ENCODE measurements at regions not wholly inside any gene's neighbourhood (a gene's known extent, or its start where the extent isn't known, plus 50 kb on each side); places are given as distances from the start of the nearest gene placed in this dataset.

GRCh38 chr10:78964952-78965633, 103.7 kb upstream of the ZMIZ1 start:
- no peak for DNase-seq (ENCODE audit: low read depth)

GRCh38 chr10:78966182-78966787, 102.5 kb upstream of the ZMIZ1 start:
- no peak for DNase-seq (ENCODE audit: low read depth)

GRCh38 chr10:78966844-78967488, 101.8 kb upstream of the ZMIZ1 start:
- no peak for DNase-seq (ENCODE audit: low read depth)

GRCh38 chr10:78968300-78968942, 100.3 kb upstream of the ZMIZ1 start:
- no peak for DNase-seq (ENCODE audit: low read depth)

DNA sequence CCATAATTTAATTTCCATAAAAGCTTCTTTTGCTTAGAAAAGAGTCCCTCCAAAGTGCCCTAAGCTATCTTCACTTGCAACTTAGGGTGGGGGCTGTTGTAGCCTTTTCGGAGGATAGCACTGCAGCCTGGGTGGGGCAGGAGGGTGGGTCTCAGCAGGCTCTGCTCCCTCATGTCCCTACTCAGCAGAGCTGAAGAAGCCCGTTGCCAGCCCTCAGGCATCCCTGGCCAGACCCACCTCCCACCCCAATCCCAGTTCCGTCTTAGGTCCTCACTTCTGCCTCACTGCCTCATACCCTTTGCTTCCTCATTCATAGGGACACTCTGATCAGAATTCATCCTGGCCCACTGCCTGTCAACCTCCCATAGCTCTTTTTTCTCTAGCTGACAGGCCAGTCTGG, 99.8 kb upstream of the ZMIZ1 start:
- no peak for DNase-seq (ENCODE audit: low read depth)

- DNase-seq (ENCODE audit: low read depth): no peak
Measured at GRCh38 chr10:78969719-78970118, 99.0 kb upstream of the ZMIZ1 start.

GRCh38 chr10:78970261-78970660, 98.5 kb upstream of the ZMIZ1 start:
- DNase-seq (ENCODE audit: low read depth): no peak

DNA sequence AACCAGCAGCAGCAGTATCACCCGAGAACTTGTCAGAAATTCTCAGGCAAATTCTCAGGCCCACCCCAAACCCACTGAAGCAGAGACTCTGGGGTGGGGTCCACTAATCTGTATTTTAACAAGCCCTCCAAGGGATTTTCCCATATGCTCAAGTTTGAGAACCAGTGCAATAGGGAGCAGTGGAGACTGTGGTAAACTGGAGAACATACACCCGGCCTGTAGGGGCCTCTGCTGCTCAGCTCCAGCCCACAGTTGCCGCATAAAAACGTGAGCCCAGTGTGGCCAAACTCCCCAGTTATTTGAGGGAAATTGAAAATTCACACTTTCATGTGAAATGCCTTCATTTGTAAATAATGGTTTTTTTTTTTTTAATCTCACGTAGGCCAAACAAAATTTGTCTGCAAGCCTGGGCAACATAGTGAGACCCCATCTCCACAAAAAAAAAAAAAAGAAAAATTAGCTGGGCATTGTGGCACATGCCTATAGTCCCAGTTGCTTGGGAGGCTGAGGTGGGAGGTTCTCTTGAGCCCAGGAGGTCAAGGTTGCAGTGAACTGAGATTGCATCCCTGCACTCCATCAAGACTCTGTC, 97.6 kb upstream of the ZMIZ1 start:
- no peak for DNase-seq (ENCODE audit: low read depth)

- no peak for DNase-seq (ENCODE audit: low read depth)
Measured at GRCh38 chr10:78972160-78972946, 96.4 kb upstream of the ZMIZ1 start.

DNA sequence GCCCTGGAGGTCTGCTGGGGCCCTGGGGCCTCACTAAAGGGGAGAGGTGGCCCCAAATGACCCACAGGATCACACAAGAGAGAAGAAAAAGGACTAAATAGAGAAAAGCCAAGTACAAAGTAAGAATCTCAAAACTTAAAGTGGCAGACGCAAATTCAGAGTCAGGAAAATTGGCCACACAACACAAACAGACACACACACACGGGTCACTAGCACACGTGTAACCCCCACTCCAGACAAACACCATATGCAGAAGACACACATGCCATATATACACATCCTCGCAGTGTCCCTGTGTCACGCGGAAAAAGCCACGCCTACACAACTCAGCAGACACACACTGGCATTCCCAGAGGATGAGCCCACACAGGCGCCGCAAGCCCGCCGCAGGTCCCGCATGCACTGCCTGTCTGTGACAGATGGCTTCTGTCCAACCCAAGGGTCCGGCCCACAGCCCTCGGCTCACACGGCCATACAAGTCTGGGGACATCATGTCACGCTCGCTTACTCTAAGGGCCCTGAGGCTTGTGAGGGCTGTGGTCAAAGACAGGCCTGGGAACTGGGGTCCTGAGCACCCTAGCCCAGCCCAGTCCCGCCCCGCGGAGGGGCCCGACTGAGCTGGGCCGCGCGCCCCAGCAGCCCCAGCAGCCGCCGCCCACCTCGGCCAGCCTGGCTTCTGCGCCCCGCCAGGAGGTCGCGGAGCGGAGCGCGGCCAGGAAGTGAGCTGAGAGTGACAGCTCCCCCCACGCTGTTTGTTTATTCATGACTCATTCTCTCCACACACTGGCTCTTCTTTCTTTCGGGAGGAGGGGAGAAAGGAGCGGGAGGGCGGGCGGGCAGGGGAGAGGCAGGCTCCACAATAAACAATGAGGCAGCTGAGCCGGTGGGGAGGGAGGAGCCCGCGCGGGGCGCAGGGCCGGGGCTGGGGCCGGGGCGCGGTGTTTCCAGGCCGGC, 95.5 kb upstream of the ZMIZ1 start:
- peak; percentile 60 for DNase-seq (ENCODE audit: low read depth)

DNA sequence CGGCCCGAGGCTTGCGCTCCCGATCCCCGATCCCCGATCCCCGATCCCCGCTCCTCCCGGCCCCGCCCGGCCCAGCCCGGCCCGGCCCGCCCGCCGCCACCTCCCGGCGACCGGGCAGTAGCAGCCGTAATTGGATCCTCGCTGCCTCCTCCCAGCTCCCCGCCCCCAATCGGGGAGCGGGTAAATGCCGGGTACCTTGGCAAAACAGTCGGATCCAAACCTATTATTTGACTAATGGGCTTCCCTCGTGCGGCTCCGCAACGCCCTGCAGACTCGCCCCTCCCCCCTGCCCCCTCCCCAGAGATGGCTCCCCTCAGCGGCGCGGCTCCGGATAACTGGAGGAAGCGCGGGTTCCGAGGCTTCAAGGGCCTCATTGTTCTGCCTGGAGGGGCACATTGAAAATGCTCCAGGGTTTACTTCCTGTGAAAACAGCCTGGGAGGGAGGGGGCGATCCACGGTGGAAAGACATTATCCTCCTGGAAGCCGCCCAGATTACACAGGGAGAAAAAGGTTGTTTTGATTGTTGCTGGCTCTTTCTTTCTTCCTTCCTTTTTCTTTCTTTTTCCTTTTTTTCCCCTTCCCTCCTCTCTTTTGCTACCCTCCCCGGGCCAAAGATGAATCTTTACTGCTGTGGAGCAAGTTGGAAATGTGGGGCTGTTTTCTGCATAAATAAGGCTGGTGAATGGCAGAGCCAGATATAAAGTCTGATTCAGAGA, 94.7 kb upstream of the ZMIZ1 start:
- peak; percentile 44 for DNase-seq (ENCODE audit: low read depth)

GRCh38 chr10:78974617-78975317, 94.0 kb upstream of the ZMIZ1 start:
- DNase-seq (ENCODE audit: low read depth): peak; percentile 67

DNA sequence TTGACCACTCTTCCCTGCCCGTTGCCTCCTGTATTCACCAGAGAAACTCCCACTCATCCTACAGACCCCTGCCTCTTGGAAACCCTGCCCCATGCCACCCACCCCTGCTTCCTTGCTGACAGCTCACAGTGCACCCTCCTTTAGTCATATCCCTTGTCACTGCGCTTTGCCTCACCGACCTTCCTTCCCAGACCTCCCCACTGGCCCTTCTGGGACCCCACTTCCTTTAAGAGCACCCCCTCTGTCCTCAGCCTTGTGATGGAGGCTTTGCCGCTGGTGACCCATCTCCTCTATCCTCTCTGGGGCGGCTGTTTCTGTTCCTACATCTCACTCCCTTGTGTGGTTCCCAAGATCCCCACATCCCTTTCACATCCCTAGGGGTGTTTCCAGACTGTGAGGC, 92.8 kb upstream of the ZMIZ1 start:
- DNase-seq (ENCODE audit: low read depth): no peak

DNA sequence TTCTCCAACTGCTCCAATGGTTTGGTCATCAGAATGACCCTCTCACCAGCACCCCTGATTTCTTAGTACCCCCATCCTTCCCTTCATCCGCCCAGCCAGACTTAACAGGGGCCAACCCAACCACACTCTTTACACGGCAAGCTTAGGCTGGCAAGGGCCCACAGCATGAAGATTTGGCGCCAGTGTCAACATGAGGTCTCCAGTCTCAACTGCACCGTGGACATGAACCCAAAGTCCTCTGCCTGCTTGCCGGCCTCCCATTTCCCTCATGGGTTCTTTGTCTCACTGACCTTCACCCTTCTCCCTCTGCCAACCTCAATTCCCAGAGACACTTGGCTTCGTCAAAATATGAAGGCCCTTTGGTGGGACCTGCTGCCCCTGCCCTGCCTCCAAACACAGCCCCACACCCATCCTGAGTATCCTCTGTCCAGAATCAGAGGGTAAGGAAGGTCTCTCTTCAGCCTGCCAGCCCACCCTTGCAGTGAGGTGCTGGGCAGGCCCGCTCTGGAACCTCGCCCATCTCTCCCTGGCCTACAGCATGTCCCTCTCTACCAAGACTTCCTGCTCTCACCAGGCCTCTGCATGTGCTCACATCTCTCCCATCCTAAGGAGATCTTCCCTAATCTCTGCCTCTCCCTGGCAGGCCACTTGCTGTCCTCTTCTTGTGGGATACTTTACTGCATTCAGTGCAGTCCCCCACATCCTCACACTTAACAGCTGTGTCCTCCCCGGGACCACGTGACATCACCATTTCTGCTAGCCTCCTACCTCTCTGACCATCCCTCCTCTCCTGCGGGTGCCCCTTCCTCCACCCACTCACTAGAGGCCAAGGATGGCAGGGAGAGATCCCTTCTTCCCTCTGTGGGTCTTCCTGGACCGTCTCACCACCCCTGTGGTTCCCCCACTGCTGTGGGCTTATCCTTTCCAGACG, 91.7 kb upstream of the ZMIZ1 start:
- no peak for DNase-seq (ENCODE audit: low read depth)

GRCh38 chr10:78979938-78980337, 88.8 kb upstream of the ZMIZ1 start:
- DNase-seq (ENCODE audit: low read depth): no peak

- no peak for DNase-seq (ENCODE audit: low read depth)
Measured at GRCh38 chr10:78980354-78980753, 88.4 kb upstream of the ZMIZ1 start.

DNA sequence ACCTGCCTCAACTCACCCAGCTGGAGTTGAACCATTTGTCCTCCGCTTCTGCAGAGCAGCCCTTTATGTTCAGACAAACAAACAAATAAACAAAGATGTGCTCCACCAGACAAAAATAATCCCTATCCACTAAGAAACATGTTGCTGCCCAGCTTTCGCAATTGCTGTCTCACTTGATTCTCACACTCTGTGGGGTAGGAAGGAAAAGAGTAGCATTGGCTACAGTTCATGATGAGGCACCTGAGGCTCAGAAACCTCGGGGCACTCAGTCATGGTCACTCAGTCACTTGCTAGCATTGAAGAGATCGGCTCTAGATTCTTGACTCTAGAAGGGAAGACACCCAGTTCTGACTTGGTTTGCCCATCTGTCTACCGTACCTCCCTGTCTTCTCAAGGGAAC, 88.0 kb upstream of the ZMIZ1 start:
- DNase-seq (ENCODE audit: low read depth): no peak

DNA sequence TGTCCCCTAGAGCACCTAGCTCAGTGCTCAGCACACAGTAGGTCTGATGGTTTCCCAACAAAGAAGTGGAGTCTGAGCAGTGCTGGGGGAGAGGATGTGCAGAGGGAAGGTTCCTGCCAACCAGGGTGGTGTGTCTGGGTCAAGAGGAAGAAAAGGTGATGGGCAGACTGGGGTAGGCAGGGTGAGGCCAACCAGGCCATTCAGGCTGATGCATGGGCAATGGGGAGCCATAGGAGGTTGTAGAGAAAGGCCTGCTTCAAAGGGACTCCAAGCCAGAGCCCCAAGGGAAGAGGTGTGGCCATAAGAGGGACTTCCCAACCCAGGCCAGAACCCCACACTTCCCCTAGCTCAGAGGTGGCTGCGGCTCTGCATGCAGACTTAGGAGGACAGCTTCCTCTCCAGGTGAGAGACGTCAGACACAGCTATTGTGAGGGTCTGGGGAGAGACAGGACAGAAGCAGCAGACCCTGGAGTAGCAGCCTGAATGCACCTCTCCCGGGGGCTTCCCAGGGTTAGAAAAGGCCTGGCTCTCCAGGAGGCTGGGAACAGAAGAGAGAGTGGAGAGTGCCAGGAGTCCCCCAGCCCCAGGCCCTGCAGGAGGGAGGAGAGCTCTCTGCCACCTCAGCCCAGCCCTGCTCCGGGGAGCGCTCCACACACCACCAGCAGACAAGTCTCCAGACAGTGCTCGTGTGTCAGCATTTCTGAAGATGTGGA, 87.4 kb upstream of the ZMIZ1 start:
- DNase-seq (ENCODE audit: low read depth): no peak

Measured in activated T-cell treated with anti-CD3 and anti-CD28 coated beads for 48 hours (primary cell).